Tibial nerve (tissue), 4 donors: ENCODE measurements at regions not wholly inside any gene's neighbourhood (a gene's known extent, or its start where the extent isn't known, plus 50 kb on each side); places are given as distances from the start of the nearest gene placed in this dataset.

Source experiments
- DNase-seq, 2 donors: peaks; one replicate each; pipeline ENCODE4 v3.0.0-alpha.2; 2019; ENCODE audit warnings: low spot score in 2 of 2
- H3K27ac ChIP-seq, 4 donors: fragments of 200-600 bp; sonication (generic) in 3 of 4; one replicate each; pipeline ENCODE4 v1.5.1; 2017 to 2019; ENCODE audit warnings: mild to moderate bottlenecking in 1 of 4
- H3K27me3 ChIP-seq, 2 donors: fragments of 200-600 bp; sonication (generic) in 1 of 2; one replicate each; pipeline versions ENCODE4 v1.5.1 to v1.6.0; 2017 to 2019
- H3K36me3 ChIP-seq, 3 donors: fragments of 200-600 bp; sonication (generic); one replicate each; pipeline ENCODE4 v1.5.1; 2018 to 2019
- H3K4me1 ChIP-seq, 4 donors: fragments of 200-600 bp; sonication (generic) in 3 of 4; one replicate each; pipeline ENCODE4 v1.5.1; 2017 to 2019
- H3K4me3 ChIP-seq, 4 donors: fragments of 200-600 bp; sonication (generic) in 3 of 4; one replicate each; pipeline ENCODE4 v1.5.1; 2017 to 2019; ENCODE audit warnings: mild to moderate bottlenecking in 1 of 4, moderate library complexity in 1 of 4
- H3K9me3 ChIP-seq, 4 donors: fragments of 200-600 bp; sonication (generic) in 3 of 4; one replicate each; pipeline ENCODE4 v1.5.1; 2017 to 2019
- EP300 ChIP-seq, 2 donors: sonication (generic); formaldehyde crosslinking; IDR thresholded peaks; one replicate each; pipeline ENCODE4 v1.6.1; 2017; ENCODE audit warnings: antibody characterized with exemption in 2 of 2, mild to moderate bottlenecking in 1 of 2
- POLR2A ChIP-seq, 2 donors: fragments of 450-650 bp; IDR thresholded peaks; one replicate each; pipeline ENCODE4 v1.6.1; 2017; ENCODE audit warnings: antibody characterized with exemption in 2 of 2, mild to moderate bottlenecking in 2 of 2, moderate library complexity in 2 of 2
- WGBS, 2 donors: methylation state at CpG; one replicate each; pipeline ENCODE4 v1.1.5; 2018; 5-methylcytosine and 5-hydroxymethylcytosine counted together
- TF ChIP-seq, protein P1 (sequence below), 5 experiments: fragments of 200-600 bp in 3 of 5; fragments of 450-650 bp in 2 of 5; sonication (generic) in 3 of 5; IDR thresholded peaks; one replicate each; pipeline ENCODE4 v1.5.1; 2016 to 2019; ENCODE audit warnings: antibody characterized with exemption in 5 of 5, mild to moderate bottlenecking in 3 of 5, moderate library complexity in 2 of 5

DNA sequence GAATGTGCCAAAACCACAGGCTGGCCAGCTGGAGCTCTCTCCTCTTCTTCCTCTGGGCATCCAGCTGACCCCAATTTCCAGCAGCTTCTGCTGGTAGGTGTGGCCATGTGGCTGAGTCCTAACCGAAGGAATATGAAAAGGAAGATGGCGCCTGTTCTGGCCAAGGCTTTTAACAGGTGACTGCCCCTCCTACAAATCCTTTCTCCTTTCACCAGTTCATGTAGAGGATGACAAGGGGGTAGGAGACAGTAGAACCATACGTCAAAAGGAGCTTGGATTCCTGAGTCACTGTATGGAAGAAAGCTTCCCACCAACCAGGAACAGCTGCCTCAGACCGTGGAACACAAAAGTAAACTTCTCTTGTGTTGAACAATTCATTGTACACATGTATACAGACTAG lies 316.7 kb upstream of the IGF1R start:
- Histone ChIP-seq H3K4me1 (no peaks in the 10 kb centered on the region), H3K27me3 (no peaks in the 10 kb centered on the region), H3K27ac (no peak overlapping the region), H3K9me3 (peaks cover 0 to 5% (median 0%) of the 10 kb centered on the region in 4 donors), H3K4me3 (no peak overlapping the region), H3K36me3 (no peaks in the 10 kb centered on the region)
- TF ChIP-seq POLR2A (IDR thresholded peaks at IDR 0.05) = no peak
- no peak for TF ChIP-seq EP300 (IDR thresholded peaks at IDR 0.05)
- TF ChIP-seq, protein P1, sequence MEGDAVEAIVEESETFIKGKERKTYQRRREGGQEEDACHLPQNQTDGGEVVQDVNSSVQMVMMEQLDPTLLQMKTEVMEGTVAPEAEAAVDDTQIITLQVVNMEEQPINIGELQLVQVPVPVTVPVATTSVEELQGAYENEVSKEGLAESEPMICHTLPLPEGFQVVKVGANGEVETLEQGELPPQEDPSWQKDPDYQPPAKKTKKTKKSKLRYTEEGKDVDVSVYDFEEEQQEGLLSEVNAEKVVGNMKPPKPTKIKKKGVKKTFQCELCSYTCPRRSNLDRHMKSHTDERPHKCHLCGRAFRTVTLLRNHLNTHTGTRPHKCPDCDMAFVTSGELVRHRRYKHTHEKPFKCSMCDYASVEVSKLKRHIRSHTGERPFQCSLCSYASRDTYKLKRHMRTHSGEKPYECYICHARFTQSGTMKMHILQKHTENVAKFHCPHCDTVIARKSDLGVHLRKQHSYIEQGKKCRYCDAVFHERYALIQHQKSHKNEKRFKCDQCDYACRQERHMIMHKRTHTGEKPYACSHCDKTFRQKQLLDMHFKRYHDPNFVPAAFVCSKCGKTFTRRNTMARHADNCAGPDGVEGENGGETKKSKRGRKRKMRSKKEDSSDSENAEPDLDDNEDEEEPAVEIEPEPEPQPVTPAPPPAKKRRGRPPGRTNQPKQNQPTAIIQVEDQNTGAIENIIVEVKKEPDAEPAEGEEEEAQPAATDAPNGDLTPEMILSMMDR (IDR thresholded peaks at IDR 0.05) = no peak
- no peak for DNase-seq
- WGBS, 2 donors = 92 to 94% methylated on average over 4 of the region's 4 CpGs

DNA sequence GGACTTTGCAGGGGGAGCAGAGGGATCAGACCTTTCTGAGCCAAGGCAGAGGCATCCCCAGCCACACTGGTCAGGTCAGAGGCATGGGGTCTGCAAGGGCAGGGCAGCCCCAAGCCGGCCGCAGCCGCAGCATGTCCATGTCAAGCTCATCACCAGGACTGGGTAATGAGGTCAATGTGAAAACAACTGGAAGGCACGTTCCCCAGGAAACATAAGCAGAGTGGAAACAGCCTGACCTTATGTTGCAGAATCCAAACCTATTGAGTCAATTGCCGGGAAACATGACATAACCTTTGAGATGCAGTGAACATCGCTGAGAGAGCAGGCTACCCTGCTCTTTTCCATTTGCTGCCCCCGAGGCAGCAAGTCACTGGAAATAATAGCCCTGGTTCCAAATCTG lies 315.1 kb upstream of the IGF1R start:
- no peak overlapping the region for H3K4me3 ChIP-seq
- no peak for DNase-seq
- no peaks in the 10 kb centered on the region for H3K36me3 ChIP-seq
- H3K9me3 ChIP-seq = peaks cover 0 to 5% (median 0%) of the 10 kb centered on the region in 4 donors
- TF ChIP-seq POLR2A (IDR thresholded peaks at IDR 0.05) = no peak
- TF ChIP-seq, protein P1 (IDR thresholded peaks at IDR 0.05) = no peak
- TF ChIP-seq EP300 (IDR thresholded peaks at IDR 0.05) = no peak
- no peaks in the 10 kb centered on the region for H3K4me1 ChIP-seq
- H3K27me3 ChIP-seq = no peaks in the 10 kb centered on the region
- 33 to 54% methylated on average over 7 of the region's 7 CpGs for WGBS, 2 donors
- no peak overlapping the region for H3K27ac ChIP-seq

DNA sequence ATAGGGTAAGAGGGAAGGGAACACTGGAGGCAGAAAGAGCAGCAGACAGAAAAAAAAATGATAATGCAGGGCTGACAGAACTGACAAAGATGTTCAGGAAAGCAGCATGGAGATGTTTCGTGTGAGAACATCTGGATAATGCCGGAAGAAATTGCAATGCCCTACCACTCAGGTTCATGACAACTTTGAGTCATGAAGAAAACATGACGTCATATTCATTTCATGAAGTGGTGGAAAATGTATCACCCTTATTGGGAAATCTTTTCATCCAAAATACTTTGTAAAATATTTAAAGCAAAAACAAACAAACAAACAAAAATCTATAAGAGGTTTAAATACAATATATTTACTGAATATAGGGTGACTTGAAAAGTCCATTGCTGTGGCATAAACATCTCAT lies 305.4 kb upstream of the IGF1R start:
- no peak for TF ChIP-seq POLR2A (IDR thresholded peaks at IDR 0.05)
- no peak for TF ChIP-seq EP300 (IDR thresholded peaks at IDR 0.05)
- TF ChIP-seq, protein P1 (IDR thresholded peaks at IDR 0.05) = no peak
- no peak for DNase-seq
- WGBS, 2 donors = 86 to 88% methylated on average over 3 of the region's 3 CpGs
- Histone ChIP-seq H3K4me3 (no peak overlapping the region), H3K27ac (no peak overlapping the region), H3K4me1 (no peaks in the 10 kb centered on the region), H3K9me3 (no peaks in the 10 kb centered on the region), H3K27me3 (no peaks in the 10 kb centered on the region), H3K36me3 (no peaks in the 10 kb centered on the region)

DNA sequence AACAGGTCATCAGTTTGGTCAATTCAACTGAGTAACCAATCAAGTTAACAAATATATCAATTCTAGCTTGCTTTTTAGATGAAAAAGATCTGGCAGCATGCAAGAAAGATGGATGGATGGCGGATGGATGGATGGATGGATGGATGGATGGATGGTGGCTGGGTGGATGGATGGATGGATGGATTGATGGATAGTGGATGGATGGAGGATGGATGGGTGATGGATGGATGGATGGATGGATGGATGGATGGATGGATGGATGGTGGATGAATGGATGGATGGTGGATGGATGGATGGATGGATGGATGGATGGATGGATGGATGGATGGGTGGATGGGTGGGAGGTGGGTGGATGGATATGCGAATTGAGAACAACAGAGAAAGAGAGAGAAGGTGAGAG lies 303.7 kb upstream of the IGF1R start:
- Histone ChIP-seq H3K36me3 (no peaks in the 10 kb centered on the region), H3K27me3 (no peaks in the 10 kb centered on the region), H3K9me3 (no peaks in the 10 kb centered on the region), H3K4me3 (no peak overlapping the region), H3K4me1 (no peaks in the 10 kb centered on the region), H3K27ac (no peak overlapping the region)
- TF ChIP-seq POLR2A (IDR thresholded peaks at IDR 0.05) = no peak
- no peak for TF ChIP-seq EP300 (IDR thresholded peaks at IDR 0.05)
- TF ChIP-seq, protein P1 (IDR thresholded peaks at IDR 0.05) = no peak
- DNase-seq = no peak
- 85 to 92% methylated on average over 2 of the region's 2 CpGs for WGBS, 2 donors

DNA sequence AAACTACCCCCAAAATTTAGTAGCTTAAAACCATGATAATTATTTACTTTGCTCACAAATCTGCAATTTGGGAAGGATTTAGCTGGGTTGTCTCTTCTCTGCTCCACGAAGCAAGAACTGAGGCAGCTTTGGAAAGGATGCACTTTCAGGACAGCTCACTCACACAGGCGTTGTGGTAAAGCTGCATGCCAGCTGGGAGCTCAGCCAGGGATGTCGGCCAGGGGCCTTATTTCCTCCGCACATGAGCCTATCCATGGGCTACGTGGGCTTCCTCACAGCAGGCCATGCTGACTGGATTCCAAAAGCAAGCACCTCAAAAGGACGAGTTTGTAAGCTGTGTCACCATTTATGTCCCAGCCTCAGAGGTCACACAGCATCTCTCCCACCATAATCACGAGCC lies 301.3 kb upstream of the IGF1R start:
- no peak for TF ChIP-seq POLR2A (IDR thresholded peaks at IDR 0.05)
- TF ChIP-seq, protein P1 (IDR thresholded peaks at IDR 0.05) = no peak
- no peak for TF ChIP-seq EP300 (IDR thresholded peaks at IDR 0.05)
- DNase-seq = no peak

More for the DNA sequence above, 301.3 kb upstream of the IGF1R start:
- Histone ChIP-seq H3K36me3 (no peaks in the 10 kb centered on the region), H3K4me1 (no peaks in the 10 kb centered on the region), H3K9me3 (no peaks in the 10 kb centered on the region), H3K27ac (no peak overlapping the region), H3K4me3 (no peak overlapping the region), H3K27me3 (no peaks in the 10 kb centered on the region)
- WGBS, 2 donors = 56 to 62% methylated on average over 7 of the region's 7 CpGs
